SJCRH30 (cell line): ENCODE measurements at regions not wholly inside any gene's neighbourhood (a gene's known extent, or its start where the extent isn't known, plus 50 kb on each side); places are given as distances from the start of the nearest gene placed in this dataset.
"Not testable (repeated sequence)": the region's sequence is repeated elsewhere in the genome, so short reads cannot be mapped to it uniquely, and the experiment has no call there.

Experiments used
- DNase-seq, 2 experiments: peaks; one replicate each; pipeline ENCODE4 v3.0.0-alpha.2; 2015 to 2020
- H3K27ac ChIP-seq: fragments of 250-450 bp; sonication (Bioruptor Pico); 2 replicates; pipeline ENCODE4 v1.5.1; 2020; ENCODE audit warnings: mild to moderate bottlenecking, moderate library complexity
- H3K27me3 ChIP-seq: fragments of 250-450 bp; sonication (Bioruptor Pico); 2 replicates; pipeline ENCODE4 v1.5.1; 2020; ENCODE audit warnings: mild to moderate bottlenecking, moderate library complexity
- H3K36me3 ChIP-seq: fragments of 250-450 bp; sonication (Bioruptor Pico); 2 replicates; pipeline ENCODE4 v1.5.1; 2020; ENCODE audit warnings: mild to moderate bottlenecking, moderate library complexity
- H3K4me1 ChIP-seq: fragments of 250-450 bp; sonication (Bioruptor Pico); 2 replicates; pipeline ENCODE4 v1.5.1; 2020; ENCODE audit warnings: mild to moderate bottlenecking, moderate library complexity
- H3K4me3 ChIP-seq: fragments of 250-450 bp; sonication (Bioruptor Pico); 2 replicates; pipeline ENCODE4 v1.5.1; 2020; ENCODE audit warnings: mild to moderate bottlenecking, moderate library complexity
- H3K9me3 ChIP-seq: fragments of 250-450 bp; sonication (Bioruptor Pico); replicated peaks from 2 replicates; pipeline ENCODE4 v1.5.1; 2020; ENCODE audit warnings: mild to moderate bottlenecking, moderate library complexity

GRCh38 chr10:130970341-130971122 is 341.0 kb downstream of the TCERG1L start:
- Histone ChIP-seq H3K9me3 (no peaks in the 10 kb centered on the region), H3K4me3 (no peak overlapping the region), H3K27ac (no peak overlapping the region), H3K36me3 (no peaks in the 10 kb centered on the region), H3K27me3 (no peaks in the 10 kb centered on the region), H3K4me1 (no peaks in the 10 kb centered on the region)
- DNase-seq = no peak

GRCh38 chr10:130971123-130971435 is 340.4 kb downstream of the TCERG1L start:
- no peak overlapping the region for H3K27ac ChIP-seq
- DNase-seq = no peak
- H3K9me3 ChIP-seq = no peaks in the 10 kb centered on the region
- no peaks in the 10 kb centered on the region for H3K36me3 ChIP-seq
- no peaks in the 10 kb centered on the region for H3K27me3 ChIP-seq
- H3K4me1 ChIP-seq = no peaks in the 10 kb centered on the region
- no peak overlapping the region for H3K4me3 ChIP-seq

- no peak for DNase-seq
- Histone ChIP-seq H3K36me3 (no peaks in the 10 kb centered on the region), H3K27me3 (no peaks in the 10 kb centered on the region), H3K27ac (no peak overlapping the region), H3K9me3 (no peaks in the 10 kb centered on the region), H3K4me3 (no peak overlapping the region), H3K4me1 (no peaks in the 10 kb centered on the region)
These were observed 338.2 kb downstream of the TCERG1L start for GRCh38 chr10:130973127-130973839.

- Histone ChIP-seq H3K4me3 (no peak overlapping the region), H3K27me3 (no peaks in the 10 kb centered on the region), H3K27ac (no peak overlapping the region), H3K36me3 (no peaks in the 10 kb centered on the region), H3K9me3 (no peaks in the 10 kb centered on the region), H3K4me1 (no peaks in the 10 kb centered on the region)
- DNase-seq = no peak
These were observed 337.4 kb downstream of the TCERG1L start for GRCh38 chr10:130974166-130974565.

GRCh38 chr10:130975351-130975750 is 336.2 kb downstream of the TCERG1L start:
- H3K4me1 ChIP-seq, H3K36me3 ChIP-seq, H3K4me3 ChIP-seq, H3K9me3 ChIP-seq, H3K27ac ChIP-seq, DNase-seq, H3K27me3 ChIP-seq: not testable (repeated sequence)

GRCh38 chr10:130982802-130983201 is 328.7 kb downstream of the TCERG1L start:
- no peak overlapping the region for H3K27ac ChIP-seq
- H3K36me3 ChIP-seq = no peaks in the 10 kb centered on the region
- H3K4me1 ChIP-seq = no peaks in the 10 kb centered on the region
- H3K9me3 ChIP-seq = no peaks in the 10 kb centered on the region
- H3K27me3 ChIP-seq = no peaks in the 10 kb centered on the region
- H3K4me3 ChIP-seq = no peak overlapping the region
- no peak for DNase-seq

- no peaks in the 10 kb centered on the region for H3K9me3 ChIP-seq
- no peak overlapping the region for H3K27ac ChIP-seq
These were observed 327.8 kb downstream of the TCERG1L start for GRCh38 chr10:130983749-130984148.

GRCh38 chr10:130984686-130985085 is 326.8 kb downstream of the TCERG1L start:
- Histone ChIP-seq H3K27me3 (no peaks in the 10 kb centered on the region), H3K9me3 (no peaks in the 10 kb centered on the region), H3K27ac (no peak overlapping the region), H3K4me1 (no peaks in the 10 kb centered on the region), H3K36me3 (no peaks in the 10 kb centered on the region), H3K4me3 (no peak overlapping the region)
- no peak for DNase-seq

More at GRCh38 chr10:130983749-130984148, 327.8 kb downstream of the TCERG1L start:
- Histone ChIP-seq H3K4me1 (no peaks in the 10 kb centered on the region), H3K36me3 (no peaks in the 10 kb centered on the region), H3K27me3 (no peaks in the 10 kb centered on the region), H3K4me3 (no peak overlapping the region)
- no peak for DNase-seq

GRCh38 chr10:130985158-130985753 is 326.3 kb downstream of the TCERG1L start:
- Histone ChIP-seq H3K4me1 (no peaks in the 10 kb centered on the region), H3K9me3 (no peaks in the 10 kb centered on the region), H3K27ac (no peak overlapping the region), H3K27me3 (no peaks in the 10 kb centered on the region), H3K36me3 (no peaks in the 10 kb centered on the region), H3K4me3 (no peak overlapping the region)
- DNase-seq = no peak

GRCh38 chr10:130986846-130987245 is 324.7 kb downstream of the TCERG1L start:
- no peaks in the 10 kb centered on the region for H3K9me3 ChIP-seq
- H3K4me3 ChIP-seq = no peak overlapping the region
- H3K36me3 ChIP-seq = no peaks in the 10 kb centered on the region
- DNase-seq = no peak
- H3K27ac ChIP-seq = no peak overlapping the region
- H3K4me1 ChIP-seq = no peaks in the 10 kb centered on the region
- H3K27me3 ChIP-seq = no peaks in the 10 kb centered on the region

- DNase-seq = no peak
- no peaks in the 10 kb centered on the region for H3K9me3 ChIP-seq
- H3K4me1 ChIP-seq = no peaks in the 10 kb centered on the region
- H3K27me3 ChIP-seq = no peaks in the 10 kb centered on the region
- H3K36me3 ChIP-seq = no peaks in the 10 kb centered on the region
- H3K27ac ChIP-seq = no peak overlapping the region
- H3K4me3 ChIP-seq = no peak overlapping the region
These were observed 324.1 kb downstream of the TCERG1L start for GRCh38 chr10:130987401-130987800.

- H3K27me3 ChIP-seq = no peaks in the 10 kb centered on the region
- H3K4me3 ChIP-seq = no peak overlapping the region
- DNase-seq = no peak
- H3K4me1 ChIP-seq = no peaks in the 10 kb centered on the region
- no peak overlapping the region for H3K27ac ChIP-seq
- no peaks in the 10 kb centered on the region for H3K9me3 ChIP-seq
- H3K36me3 ChIP-seq = no peaks in the 10 kb centered on the region
These were observed 321.8 kb downstream of the TCERG1L start for GRCh38 chr10:130989670-130990232.

- DNase-seq = no peak
- Histone ChIP-seq H3K9me3 (no peaks in the 10 kb centered on the region), H3K36me3 (no peaks in the 10 kb centered on the region), H3K4me3 (no peak overlapping the region), H3K27ac (no peak overlapping the region), H3K27me3 (no peaks in the 10 kb centered on the region), H3K4me1 (no peaks in the 10 kb centered on the region)
These were observed 321.0 kb downstream of the TCERG1L start for GRCh38 chr10:130990486-130990885.

- DNase-seq = no peak
- Histone ChIP-seq H3K4me3 (no peak overlapping the region), H3K27ac (no peak overlapping the region), H3K27me3 (no peaks in the 10 kb centered on the region), H3K9me3 (no peaks in the 10 kb centered on the region), H3K36me3 (no peaks in the 10 kb centered on the region), H3K4me1 (no peaks in the 10 kb centered on the region)
These were observed 318.6 kb downstream of the TCERG1L start for GRCh38 chr10:130992802-130993523.

GRCh38 chr10:130993612-130994011 is 317.9 kb downstream of the TCERG1L start:
- H3K27me3 ChIP-seq = no peaks in the 10 kb centered on the region
- no peaks in the 10 kb centered on the region for H3K9me3 ChIP-seq
- H3K4me1 ChIP-seq = no peaks in the 10 kb centered on the region
- H3K27ac ChIP-seq = no peak overlapping the region
- H3K4me3 ChIP-seq = no peak overlapping the region
- no peaks in the 10 kb centered on the region for H3K36me3 ChIP-seq
- DNase-seq = no peak
